HCT116 (cell line): ENCODE measurements at regions not wholly inside any gene's neighbourhood (a gene's known extent, or its start where the extent isn't known, plus 50 kb on each side); places are given as distances from the start of the nearest gene placed in this dataset.

Experiments
- ATAC-seq: fragments of 200-7000 bp; cut with Tn5 transposase; 2 replicates; pipeline ENCODE4 v1.9.1; 2020; ENCODE audit warnings: mild to moderate bottlenecking, moderate library complexity
- BruUV-seq: library from RNA; stranded (reverse); fragments of 400-500 nt; replicated peaks from 2 replicates; lab custom pipeline; 2021; lab: Mats Ljungman, UMichigan
- CTCF ChIA-PET: fragments of 300-600 bp; sonication (Branson Sonifier 250); formaldehyde crosslinking; loops from one replicate; lab custom pipeline; 2021; ENCODE audit warnings: antibody characterized with exemption; lab: Charles Lee
- POLR2A ChIA-PET: fragments of 300-600, 350-600 bp; sonication (Branson Sonifier 250); formaldehyde crosslinking; loops from one replicate; lab custom pipeline; 2021; ENCODE audit warnings: antibody characterized with exemption; lab: Charles Lee
- RAD21 ChIA-PET, 2 experiments: fragments of 300-600 bp; sonication (Branson Sonifier 250); formaldehyde crosslinking; loops; one replicate each; lab custom pipeline; 2023; ENCODE audit warnings: low total read pairs in 2 of 2; ENCODE audit not compliant: uncharacterized antibody in 2 of 2, unreplicated experiment in 2 of 2, low non-redundant PET in 1 of 2; lab: Charles Lee
- DNase-seq: peaks from one replicate; pipeline ENCODE4 v3.0.0-alpha.2; 2010; ENCODE audit warnings: low read depth, low spot score
- H2AFZ ChIP-seq: fragments of 200-600 bp; shearing (Covaris generic), sonication (generic); 2 replicates; pipeline ENCODE4 v1.6.1; 2017; ENCODE audit warnings: low read depth, mixed run types, mixed read lengths, antibody characterized with exemption, low read length; ENCODE audit not compliant: poor library complexity, severe bottlenecking
- H3K27ac ChIP-seq: 2 replicates; pipeline ENCODE4 v1.5.1; 2012; ENCODE audit warnings: low read depth, low read length
- H3K27me3 ChIP-seq: fragments of 200-600 bp; sonication (generic); 2 replicates; pipeline ENCODE4 v1.6.1; 2016; ENCODE audit warnings: mixed run types, low read length, mixed read lengths; ENCODE audit not compliant: insufficient read depth
- H3K36me3 ChIP-seq, 2 experiments: fragments of 200-500 bp in 1 of 2; fragments of 200-600 bp in 1 of 2; sonication (Bioruptor generic) in 1 of 2; sonication (generic) in 1 of 2; 2 replicates each; pipeline versions ENCODE4 v1.5.1 to v1.6.1; 2014 to 2016; ENCODE audit warnings: low read length in 2 of 2, inconsistent platforms in 1 of 2, mixed read lengths in 1 of 2, mixed run types in 1 of 2; ENCODE audit not compliant: insufficient read depth in 2 of 2, control insufficient read depth in 1 of 2
- H3K4me1 ChIP-seq, 2 experiments: fragments of 200-600 bp in 1 of 2; sonication (generic) in 1 of 2; 2 replicates each; pipeline versions ENCODE4 v1.5.1 to v1.6.1; 2012 to 2017; ENCODE audit warnings: low read length in 2 of 2, inconsistent platforms in 1 of 2, mild to moderate bottlenecking in 1 of 2, mixed read lengths in 1 of 2, mixed run types in 1 of 2, moderate library complexity in 1 of 2; ENCODE audit not compliant: insufficient read depth in 2 of 2, control insufficient read depth in 1 of 2
- H3K4me2 ChIP-seq: fragments of 200-600 bp; sonication (generic); 2 replicates; pipeline ENCODE4 v1.6.1; 2017; ENCODE audit warnings: mixed run types, low read length, mixed read lengths
- H3K4me3 ChIP-seq, 2 experiments: fragments of 200-600 bp in 1 of 2; sonication (generic) in 1 of 2; replicated peaks in 1 of 2; 2 replicates each; pipeline ENCODE4 v1.5.1; 2011 to 2016; ENCODE audit warnings: low read length in 2 of 2, control low read depth in 1 of 2, low read depth in 1 of 2, mild to moderate bottlenecking in 1 of 2, mixed read lengths in 1 of 2, mixed run types in 1 of 2
- H3K79me2 ChIP-seq: fragments of 200-600 bp; sonication (generic); 2 replicates; pipeline ENCODE4 v1.6.1; 2017; ENCODE audit warnings: mild to moderate bottlenecking, mixed run types, low read length, moderate library complexity, mixed read lengths; ENCODE audit not compliant: insufficient read depth
- H3K9ac ChIP-seq: fragments of 200-600 bp; sonication (generic); 2 replicates; pipeline ENCODE4 v1.6.1; 2016; ENCODE audit warnings: low read length, mixed read lengths
- H3K9me2 ChIP-seq: fragments of 200-600 bp; sonication (generic), shearing (Covaris generic); 2 replicates; pipeline ENCODE4 v1.6.1; 2017; ENCODE audit warnings: mixed run types, mild to moderate bottlenecking, moderate library complexity; ENCODE audit not compliant: insufficient read depth
- H3K9me3 ChIP-seq, 2 experiments: fragments of 200-500 bp in 1 of 2; fragments of 200-600 bp in 1 of 2; sonication (Bioruptor generic) in 1 of 2; sonication (generic) in 1 of 2; 2 replicates each; pipeline ENCODE4 v1.6.1; 2014 to 2017; ENCODE audit warnings: low read length in 2 of 2, mixed read lengths in 2 of 2, inconsistent platforms in 1 of 2, low read depth in 1 of 2, mild to moderate bottlenecking in 1 of 2, mixed run types in 1 of 2, moderate library complexity in 1 of 2; ENCODE audit not compliant: control insufficient read depth in 1 of 2, insufficient read depth in 1 of 2
- H4K20me1 ChIP-seq: fragments of 200-600 bp; sonication (generic), shearing (Covaris generic); 2 replicates; pipeline ENCODE4 v1.6.1; 2017; ENCODE audit warnings: mixed run types, mild to moderate bottlenecking, moderate library complexity; ENCODE audit not compliant: insufficient read depth
- CBX3 ChIP-seq: IDR thresholded peaks from 2 replicates; pipeline ENCODE4 v1.6.1; 2012; ENCODE audit warnings: low read depth
- CEBPB ChIP-seq: IDR thresholded peaks from 2 replicates; pipeline ENCODE4 v1.6.1; 2012; ENCODE audit warnings: low read depth
- EGR1 ChIP-seq: IDR thresholded peaks from 2 replicates; pipeline ENCODE4 v1.6.1; 2012; ENCODE audit warnings: low read depth
- ELF1 ChIP-seq: IDR thresholded peaks from 2 replicates; pipeline ENCODE4 v1.6.1; 2012; ENCODE audit warnings: low read depth, borderline replicate concordance
- JUND ChIP-seq: IDR thresholded peaks from 2 replicates; pipeline ENCODE4 v1.6.1; 2012
- POLR2A ChIP-seq: IDR thresholded peaks from 2 replicates; pipeline ENCODE4 v1.7.0; 2011; ENCODE audit warnings: borderline replicate concordance; ENCODE audit not compliant: insufficient read depth, insufficient read length; ENCODE audit errors: extremely low read depth
- RAD21 ChIP-seq: IDR thresholded peaks from 2 replicates; pipeline ENCODE4 v1.6.1; 2012; ENCODE audit warnings: low read depth, mild to moderate bottlenecking
- SIN3A ChIP-seq: IDR thresholded peaks from 2 replicates; pipeline ENCODE4 v1.6.1; 2012; ENCODE audit warnings: low read depth
- SP1 ChIP-seq: IDR thresholded peaks from 2 replicates; pipeline ENCODE4 v1.6.1; 2012; ENCODE audit warnings: low read depth
- SRF ChIP-seq: IDR thresholded peaks from 2 replicates; pipeline ENCODE4 v1.6.1; 2012; ENCODE audit warnings: low read depth
- TCF7L2 ChIP-seq: IDR thresholded peaks from 2 replicates; pipeline ENCODE4 v1.7.0; 2011; ENCODE audit warnings: borderline replicate concordance, inconsistent platforms; ENCODE audit not compliant: insufficient read depth, insufficient read length; ENCODE audit errors: extremely low read depth
- ZFX ChIP-seq: fragments of 450-650 bp; IDR thresholded peaks from 2 replicates; pipeline ENCODE4 v1.6.1; 2017
- intact Hi-C: fragments of 100-400 bp; cut with micrococcal nuclease; formaldehyde crosslinking; loops from 2 replicates; pipeline ENCODE4 v1.10.0; 2022
- TF ChIP-seq, protein P1 (sequence below): IDR thresholded peaks from 2 replicates; pipeline ENCODE4 v1.6.1; 2012; ENCODE audit warnings: low read depth
- TF ChIP-seq, protein P2 (sequence below): IDR thresholded peaks from 2 replicates; pipeline ENCODE4 v1.6.1; 2012

GRCh38 chr13:87358319-87358718 lies 312.9 kb upstream of the SLITRK5 start:
- Histone ChIP-seq H3K4me2 (no peak overlapping the region), H3K4me1 (no peaks in the 10 kb centered on the region), H3K9me2 (no peaks in the 10 kb centered on the region), H3K9me3 (no peaks in the 10 kb centered on the region; a peak in 2 of 4 replicates), H3K36me3 (no peaks in the 10 kb centered on the region), H3K4me3 (no peak overlapping the region), H3K9ac (no peak overlapping the region), H3K79me2 (no peaks in the 10 kb centered on the region), H2AFZ (no peak overlapping the region), H3K27me3 (no peaks in the 10 kb centered on the region)
- no peak for DNase-seq
- POLR2A ChIA-PET, result no interaction called here
- RAD21 ChIA-PET, result no interaction called here
- ATAC-seq, result no peak
- TF ChIP-seq CBX3 (no peak), POLR2A (no peak), SP1 (no peak), ELF1 (no peak), RAD21 (no peak), EGR1 (no peak), SIN3A (no peak), SRF (no peak), TCF7L2 (no peak), CEBPB (no peak), ZFX (no peak), JUND (no peak)
- TF ChIP-seq, protein P1, sequence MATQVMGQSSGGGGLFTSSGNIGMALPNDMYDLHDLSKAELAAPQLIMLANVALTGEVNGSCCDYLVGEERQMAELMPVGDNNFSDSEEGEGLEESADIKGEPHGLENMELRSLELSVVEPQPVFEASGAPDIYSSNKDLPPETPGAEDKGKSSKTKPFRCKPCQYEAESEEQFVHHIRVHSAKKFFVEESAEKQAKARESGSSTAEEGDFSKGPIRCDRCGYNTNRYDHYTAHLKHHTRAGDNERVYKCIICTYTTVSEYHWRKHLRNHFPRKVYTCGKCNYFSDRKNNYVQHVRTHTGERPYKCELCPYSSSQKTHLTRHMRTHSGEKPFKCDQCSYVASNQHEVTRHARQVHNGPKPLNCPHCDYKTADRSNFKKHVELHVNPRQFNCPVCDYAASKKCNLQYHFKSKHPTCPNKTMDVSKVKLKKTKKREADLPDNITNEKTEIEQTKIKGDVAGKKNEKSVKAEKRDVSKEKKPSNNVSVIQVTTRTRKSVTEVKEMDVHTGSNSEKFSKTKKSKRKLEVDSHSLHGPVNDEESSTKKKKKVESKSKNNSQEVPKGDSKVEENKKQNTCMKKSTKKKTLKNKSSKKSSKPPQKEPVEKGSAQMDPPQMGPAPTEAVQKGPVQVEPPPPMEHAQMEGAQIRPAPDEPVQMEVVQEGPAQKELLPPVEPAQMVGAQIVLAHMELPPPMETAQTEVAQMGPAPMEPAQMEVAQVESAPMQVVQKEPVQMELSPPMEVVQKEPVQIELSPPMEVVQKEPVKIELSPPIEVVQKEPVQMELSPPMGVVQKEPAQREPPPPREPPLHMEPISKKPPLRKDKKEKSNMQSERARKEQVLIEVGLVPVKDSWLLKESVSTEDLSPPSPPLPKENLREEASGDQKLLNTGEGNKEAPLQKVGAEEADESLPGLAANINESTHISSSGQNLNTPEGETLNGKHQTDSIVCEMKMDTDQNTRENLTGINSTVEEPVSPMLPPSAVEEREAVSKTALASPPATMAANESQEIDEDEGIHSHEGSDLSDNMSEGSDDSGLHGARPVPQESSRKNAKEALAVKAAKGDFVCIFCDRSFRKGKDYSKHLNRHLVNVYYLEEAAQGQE, result no peak
- TF ChIP-seq, protein P2, sequence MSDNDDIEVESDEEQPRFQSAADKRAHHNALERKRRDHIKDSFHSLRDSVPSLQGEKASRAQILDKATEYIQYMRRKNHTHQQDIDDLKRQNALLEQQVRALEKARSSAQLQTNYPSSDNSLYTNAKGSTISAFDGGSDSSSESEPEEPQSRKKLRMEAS, result no peak
- TF ChIP-seq, all 23 proteins: peak for 0
- CTCF ChIA-PET, result no interaction called here
- Histone ChIP-seq H4K20me1 (no peaks in the 10 kb centered on the region), H3K27ac (no peak overlapping the region)
- BruUV-seq, result no TSS peak
- intact Hi-C loops, result no loop called here
